ENCODE measurements at regions not wholly inside any gene's neighbourhood (a gene's known extent, or its start where the extent isn't known, plus 50 kb on each side); places are given as distances from the start of the nearest gene placed in this dataset.

- no peak for DNase-seq
- H3K36me3 ChIP-seq, result no peaks in the 10 kb centered on the region
- no peaks in the 10 kb centered on the region for H3K27me3 ChIP-seq
- H3K9me3 ChIP-seq, result no peaks in the 10 kb centered on the region
- H3K4me3 ChIP-seq, result no peak overlapping the region
These were observed 1858.7 kb upstream of the CELF4 start for GRCh38 chr18:39424261-39424660.

GRCh38 chr18:39421276-39421675 lies 1855.7 kb upstream of the CELF4 start:
- Histone ChIP-seq H3K9me3 (no peaks in the 10 kb centered on the region), H3K36me3 (no peaks in the 10 kb centered on the region), H3K27me3 (no peaks in the 10 kb centered on the region), H3K4me3 (no peak overlapping the region)
- no peak for DNase-seq

GRCh38 chr18:39419315-39419714 lies 1853.7 kb upstream of the CELF4 start:
- Histone ChIP-seq H3K9me3 (no peaks in the 10 kb centered on the region), H3K4me3 (no peak overlapping the region), H3K36me3 (no peaks in the 10 kb centered on the region), H3K27me3 (no peaks in the 10 kb centered on the region)
- DNase-seq, result no peak

- no peak for DNase-seq
- H3K36me3 ChIP-seq, result no peaks in the 10 kb centered on the region
- H3K4me3 ChIP-seq, result no peak overlapping the region
- H3K27me3 ChIP-seq, result no peaks in the 10 kb centered on the region
- no peaks in the 10 kb centered on the region for H3K9me3 ChIP-seq
These were observed 1849.9 kb upstream of the CELF4 start for GRCh38 chr18:39415471-39415870.

DNA sequence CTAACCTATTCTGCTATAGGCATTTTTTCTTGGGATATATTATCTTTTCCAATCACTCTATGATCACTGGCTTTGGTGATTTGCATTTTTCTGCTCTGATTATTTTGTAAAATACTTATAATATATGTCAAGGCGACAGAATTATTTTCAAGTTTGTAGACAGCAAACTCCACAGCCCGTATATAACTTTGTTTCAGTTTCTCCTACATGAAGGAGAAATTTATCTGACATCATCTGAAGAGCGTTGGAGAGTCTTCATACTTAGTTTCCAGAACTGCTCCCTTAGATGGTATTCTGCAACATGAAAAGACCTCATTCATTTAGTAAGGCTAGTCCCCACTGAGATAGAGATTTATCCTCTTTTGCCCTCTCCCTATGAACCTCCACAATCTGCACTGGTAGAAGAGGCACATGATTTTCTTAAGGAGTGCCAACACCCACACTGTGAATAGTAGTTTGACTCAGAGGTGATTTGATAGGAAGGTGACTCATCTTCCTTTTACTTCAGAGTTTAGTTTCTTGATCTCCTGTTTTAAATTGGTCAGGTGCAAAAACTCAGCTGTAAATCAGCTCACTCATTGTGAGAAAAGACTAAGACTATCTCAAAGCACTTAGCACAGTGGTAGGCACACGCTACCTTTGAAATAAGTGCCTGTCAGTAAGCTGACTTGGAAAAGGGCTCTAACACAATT lies 1848.6 kb upstream of the CELF4 start:
- Histone ChIP-seq H3K36me3 (no peaks in the 10 kb centered on the region), H3K4me3 (no peak overlapping the region), H3K9me3 (no peaks in the 10 kb centered on the region), H3K27me3 (no peaks in the 10 kb centered on the region)
- DNase-seq, result peak; percentile 13

DNA sequence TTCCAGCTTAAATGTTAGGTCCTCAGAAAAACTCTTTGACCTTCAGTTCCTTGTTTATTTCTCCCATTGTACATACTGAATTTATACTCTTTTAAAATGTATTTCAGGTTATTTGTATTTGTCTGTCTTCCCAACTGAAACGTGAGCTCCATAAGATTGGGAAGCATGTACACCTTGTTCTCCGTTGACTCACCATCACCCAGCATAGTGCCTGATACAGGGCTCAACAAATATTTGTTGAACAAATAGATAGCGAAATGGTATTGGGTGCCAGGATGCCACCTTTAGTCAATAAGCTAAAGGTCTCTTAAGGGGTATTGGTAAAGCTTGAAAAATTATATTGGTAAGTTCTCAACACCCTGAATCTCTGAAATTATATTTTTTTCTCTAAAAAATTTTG lies 1841.3 kb upstream of the CELF4 start:
- H3K36me3 ChIP-seq, result no peaks in the 10 kb centered on the region
- no peaks in the 10 kb centered on the region for H3K9me3 ChIP-seq
- no peak overlapping the region for H3K4me3 ChIP-seq
- DNase-seq, result no peak
- no peaks in the 10 kb centered on the region for H3K27me3 ChIP-seq

GRCh38 chr18:39403121-39403520 lies 1837.5 kb upstream of the CELF4 start:
- Histone ChIP-seq H3K9me3 (no peaks in the 10 kb centered on the region), H3K4me3 (no peak overlapping the region), H3K36me3 (no peaks in the 10 kb centered on the region), H3K27me3 (no peaks in the 10 kb centered on the region)
- no peak for DNase-seq

- Histone ChIP-seq H3K9me3 (no peaks in the 10 kb centered on the region), H3K27me3 (no peaks in the 10 kb centered on the region), H3K36me3 (no peaks in the 10 kb centered on the region), H3K4me3 (no peak overlapping the region)
- DNase-seq, result no peak
These were observed 1834.1 kb upstream of the CELF4 start for GRCh38 chr18:39399662-39400061.

DNA sequence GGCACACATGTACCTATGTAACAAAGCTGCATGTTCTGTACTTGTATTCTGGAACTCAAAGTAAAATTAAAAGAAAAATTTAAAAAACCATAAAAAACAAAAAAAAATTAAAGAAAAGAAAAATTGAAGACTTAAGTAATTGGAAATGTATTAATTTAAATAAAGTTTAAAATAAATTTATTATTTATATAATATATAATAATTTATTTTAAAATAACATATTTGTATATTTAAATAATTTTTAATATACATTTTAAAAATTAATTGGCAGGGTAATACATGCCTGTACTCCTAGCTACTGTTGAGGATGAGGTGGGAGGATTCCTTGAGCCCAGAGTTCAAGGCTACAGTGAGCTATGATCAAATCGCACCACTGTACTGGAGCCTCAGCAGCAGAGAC lies 1830.6 kb upstream of the CELF4 start:
- no peak overlapping the region for H3K4me3 ChIP-seq
- DNase-seq, result no peak

DNA sequence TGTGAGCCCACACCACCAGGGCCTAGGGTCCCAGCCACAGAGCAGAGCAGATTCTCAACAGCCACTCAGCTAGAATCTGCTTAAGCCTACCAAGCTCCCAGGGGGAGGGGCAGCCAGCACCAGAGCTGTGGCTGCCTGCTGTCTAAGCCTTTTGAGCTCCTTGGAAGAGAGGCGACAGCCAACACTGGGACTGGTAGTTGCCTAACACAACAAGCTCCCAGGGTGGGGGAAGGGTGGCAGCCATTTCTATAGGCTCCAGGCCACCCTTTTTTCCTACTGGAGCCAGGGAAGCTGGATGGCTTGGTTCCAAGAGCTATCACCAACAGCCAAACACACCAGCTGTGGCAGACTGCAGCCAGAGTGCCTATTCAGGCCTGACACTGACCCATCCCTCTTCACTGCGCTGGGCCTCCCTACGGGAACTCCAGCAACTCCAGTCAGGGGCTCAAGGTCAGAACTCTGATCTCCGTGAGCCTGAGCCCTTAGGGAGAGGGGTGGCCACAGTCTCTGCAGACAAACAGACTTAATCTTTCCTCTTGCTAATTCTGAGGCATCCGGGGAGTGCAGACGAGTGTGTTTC lies 1824.3 kb upstream of the CELF4 start:
- no peaks in the 10 kb centered on the region for H3K9me3 ChIP-seq
- H3K4me3 ChIP-seq, result no peak overlapping the region
- no peaks in the 10 kb centered on the region for H3K27me3 ChIP-seq
- DNase-seq, result peak; percentile 5
- no peaks in the 10 kb centered on the region for H3K36me3 ChIP-seq

More for the DNA sequence above, 1830.6 kb upstream of the CELF4 start:
- Histone ChIP-seq H3K27me3 (no peaks in the 10 kb centered on the region), H3K9me3 (no peaks in the 10 kb centered on the region), H3K36me3 (no peaks in the 10 kb centered on the region)

DNA sequence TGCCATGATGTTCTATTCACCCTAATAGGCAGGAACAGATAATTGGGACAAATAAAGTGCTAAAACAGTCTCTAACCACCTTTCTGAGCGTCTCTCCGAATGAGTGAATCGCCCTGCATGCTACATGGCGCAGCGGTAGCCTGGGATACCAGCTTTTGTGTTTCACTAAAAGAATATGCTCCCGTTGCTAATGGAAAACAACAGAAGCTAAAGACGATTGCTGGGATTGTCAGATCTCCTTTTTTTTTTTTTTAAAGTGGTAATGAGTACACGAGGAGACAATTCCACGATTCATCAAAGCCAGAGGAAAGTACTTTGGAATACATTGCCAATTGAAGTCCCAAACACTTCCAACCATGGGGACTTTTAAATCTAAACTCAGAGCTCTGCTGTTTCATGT lies 1815.3 kb upstream of the CELF4 start:
- no peak for DNase-seq
- H3K4me3 ChIP-seq, result no peak overlapping the region
- no peaks in the 10 kb centered on the region for H3K27me3 ChIP-seq
- no peaks in the 10 kb centered on the region for H3K36me3 ChIP-seq
- no peaks in the 10 kb centered on the region for H3K9me3 ChIP-seq

DNA sequence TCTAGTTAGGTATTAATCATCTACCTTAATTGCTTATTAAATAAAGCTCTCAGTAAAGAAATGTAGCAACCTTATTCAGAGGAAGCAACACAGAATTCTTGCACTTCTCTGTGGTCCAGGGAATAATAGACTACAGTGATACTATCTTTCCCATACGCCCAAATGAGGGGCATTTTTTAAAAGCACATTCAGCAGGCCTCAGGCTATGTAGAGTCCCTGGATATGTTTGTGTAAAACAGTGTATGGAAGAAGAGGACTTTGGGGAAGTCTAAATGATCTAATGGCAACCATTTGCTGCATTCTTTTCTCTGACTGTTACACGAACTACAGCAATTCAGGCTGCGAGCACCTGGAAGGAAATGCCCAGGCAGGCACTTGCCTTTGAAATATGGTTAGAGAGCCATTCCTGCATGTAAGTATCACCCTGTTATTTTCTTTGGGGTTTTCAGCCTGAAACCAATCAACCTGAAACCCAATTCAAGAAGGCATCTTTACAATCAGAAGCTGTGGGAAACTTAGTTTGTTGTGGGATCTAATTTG lies 1814.7 kb upstream of the CELF4 start:
- no peaks in the 10 kb centered on the region for H3K36me3 ChIP-seq
- no peaks in the 10 kb centered on the region for H3K9me3 ChIP-seq
- no peak for DNase-seq
- no peaks in the 10 kb centered on the region for H3K27me3 ChIP-seq
- H3K4me3 ChIP-seq, result no peak overlapping the region

DNA sequence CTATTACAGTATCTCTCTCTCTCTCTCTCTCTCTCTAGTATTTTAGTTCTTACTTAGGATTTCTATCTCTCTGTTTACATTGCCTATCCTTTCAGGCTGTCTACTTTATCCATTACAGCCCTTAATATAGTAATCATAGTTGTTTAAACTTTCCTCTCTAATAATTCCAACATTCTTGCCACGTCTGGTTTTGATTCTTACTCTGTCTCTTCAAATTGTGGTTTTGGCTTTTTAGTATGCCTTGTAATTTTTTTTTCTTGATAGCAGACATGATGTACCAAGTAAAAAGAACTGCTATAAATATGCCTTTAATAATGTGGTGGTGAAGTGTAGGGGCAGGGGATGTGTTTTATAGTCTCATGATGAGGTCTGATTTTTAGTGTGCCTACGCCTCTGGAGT lies 1809.5 kb upstream of the CELF4 start:
- Histone ChIP-seq H3K9me3 (no peaks in the 10 kb centered on the region), H3K36me3 (no peaks in the 10 kb centered on the region), H3K27me3 (no peaks in the 10 kb centered on the region), H3K4me3 (no peak overlapping the region)
- DNase-seq, result no peak

GRCh38 chr18:39371996-39372395 lies 1806.4 kb upstream of the CELF4 start:
- Histone ChIP-seq H3K4me3 (no peak overlapping the region), H3K36me3 (no peaks in the 10 kb centered on the region), H3K9me3 (no peaks in the 10 kb centered on the region), H3K27me3 (no peaks in the 10 kb centered on the region)
- no peak for DNase-seq

DNA sequence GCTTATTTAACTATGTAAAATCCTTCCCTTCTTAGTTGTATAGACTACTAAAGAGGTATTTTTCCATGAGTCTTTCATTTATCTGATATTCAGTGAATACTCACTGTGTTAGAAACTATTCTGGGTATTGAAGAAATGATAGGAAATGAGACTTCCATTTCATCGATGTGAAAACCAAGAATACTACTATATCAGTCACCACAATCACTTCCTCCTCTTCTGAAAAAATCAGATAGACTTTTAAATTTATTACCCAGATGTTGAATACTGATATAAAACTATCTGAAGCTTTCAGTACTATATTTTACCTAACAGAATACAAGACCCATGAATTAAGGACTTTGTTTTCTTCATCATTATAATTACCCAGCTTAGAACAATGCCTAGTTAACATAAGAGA lies 1801.1 kb upstream of the CELF4 start:
- Histone ChIP-seq H3K9me3 (no peaks in the 10 kb centered on the region), H3K4me3 (no peak overlapping the region), H3K27me3 (no peaks in the 10 kb centered on the region), H3K36me3 (no peaks in the 10 kb centered on the region)
- no peak for DNase-seq

DNA sequence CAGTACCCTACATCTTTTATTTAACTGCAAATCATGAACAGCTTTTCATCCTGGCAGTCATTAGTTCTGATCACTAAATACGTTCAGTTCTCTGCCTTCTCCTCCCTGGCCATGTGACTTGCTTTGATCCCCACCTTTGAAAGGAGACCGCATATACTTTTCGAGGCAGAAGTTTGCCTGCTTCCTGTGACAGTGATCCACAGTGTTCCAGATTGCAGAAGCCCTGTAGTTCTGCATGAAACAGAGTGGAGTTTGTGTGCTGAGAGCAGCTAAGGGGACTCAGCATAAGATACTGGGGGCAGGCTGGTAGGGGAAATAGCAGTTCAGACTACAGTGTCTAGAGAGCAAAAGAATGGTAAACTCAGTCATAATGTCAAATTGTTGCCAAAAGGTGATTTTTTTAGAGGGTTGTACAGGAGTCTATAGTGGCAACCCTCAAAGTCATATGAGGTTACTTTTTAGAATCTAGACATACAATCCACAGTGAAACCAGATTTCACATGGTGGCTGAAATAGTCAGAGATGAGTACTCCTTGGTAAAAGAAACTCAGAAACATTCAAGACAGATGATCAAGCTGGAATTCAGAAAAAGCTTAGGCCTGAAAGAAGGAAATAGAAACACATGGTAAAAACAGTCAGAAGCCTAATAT lies 1800.4 kb upstream of the CELF4 start:
- DNase-seq, result no peak
- Histone ChIP-seq H3K36me3 (no peaks in the 10 kb centered on the region), H3K27me3 (no peaks in the 10 kb centered on the region), H3K4me3 (no peak overlapping the region), H3K9me3 (no peaks in the 10 kb centered on the region)

DNA sequence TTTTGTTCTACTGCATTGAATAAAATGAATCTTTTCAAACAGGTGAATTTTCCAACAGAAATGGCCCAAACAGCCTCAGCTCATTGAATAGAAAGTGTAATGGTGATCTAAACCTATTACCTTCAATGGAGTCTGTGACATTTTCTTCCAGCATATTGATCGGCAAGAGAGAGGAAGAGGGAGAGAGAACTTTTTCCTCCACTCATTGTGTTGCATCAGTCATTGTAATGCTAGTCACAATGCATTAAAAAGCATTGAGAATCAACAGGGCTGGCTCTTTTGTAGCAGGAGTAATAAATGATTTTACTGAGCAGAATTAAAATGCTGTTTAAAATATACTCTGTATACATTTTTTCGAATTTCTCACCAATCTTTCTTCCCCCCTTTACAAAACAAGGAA lies 1794.5 kb upstream of the CELF4 start:
- Histone ChIP-seq H3K9me3 (no peaks in the 10 kb centered on the region), H3K4me3 (no peak overlapping the region), H3K27me3 (no peaks in the 10 kb centered on the region), H3K36me3 (no peaks in the 10 kb centered on the region)
- DNase-seq, result no peak

DNA sequence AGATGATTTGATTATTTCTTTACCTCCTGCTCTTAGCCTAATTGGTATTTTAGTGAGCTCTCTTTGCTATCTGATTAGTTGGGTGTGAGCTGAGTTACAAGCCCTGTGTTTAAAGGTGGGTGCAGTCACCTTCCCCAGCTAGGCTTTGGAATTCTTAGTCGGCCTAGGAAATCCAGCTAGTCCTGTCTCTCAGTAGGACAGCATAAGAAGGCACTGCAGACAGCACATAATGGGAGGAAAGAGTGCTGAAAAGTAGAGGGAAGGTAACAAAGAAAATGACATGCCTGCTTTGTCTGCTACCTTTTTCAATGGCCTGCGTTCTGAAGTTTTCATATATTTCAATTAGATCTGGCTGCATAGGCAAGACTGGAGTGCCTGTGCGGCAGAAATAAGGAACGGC lies 1794.0 kb upstream of the CELF4 start:
- no peaks in the 10 kb centered on the region for H3K9me3 ChIP-seq
- no peaks in the 10 kb centered on the region for H3K27me3 ChIP-seq
- H3K4me3 ChIP-seq, result no peak overlapping the region
- H3K36me3 ChIP-seq, result no peaks in the 10 kb centered on the region
- no peak for DNase-seq

All from MG63 (cell line).